K562 (cell line): ENCODE measurements at regions not wholly inside any gene's neighbourhood (a gene's known extent, or its start where the extent isn't known, plus 50 kb on each side); places are given as distances from the start of the nearest gene placed in this dataset.
A peak's percentile ranks its signal among the peaks of the same experiment; 100 is the strongest.

Source experiments
- ATAC-seq: fragments of 200-7000 bp; cut with Tn5 transposase; 3 replicates; pipeline ENCODE4 v1.9.1; 2020; ENCODE audit warnings: moderate library complexity
- BruUV-seq: library from RNA; stranded (reverse); fragments of 400-500 nt; replicated peaks from 2 replicates; lab custom pipeline; 2021; lab: Mats Ljungman, UMichigan
- CTCF ChIA-PET: fragments of 300-600 bp; formaldehyde crosslinking; extraction: SDS; loops from one replicate; lab custom pipeline; 2021; ENCODE audit warnings: low intra/inter-chr PET ratio; lab: Yijun Ruan, JAX
- POLR2A ChIA-PET: fragments of 300-600, 350-650 bp; sonication (Branson Sonifier 250); formaldehyde crosslinking; extraction: SDS; loops from one replicate; lab custom pipeline; 2021; ENCODE audit warnings: antibody characterized with exemption, inconsistent platforms; lab: Yijun Ruan, JAX
- DNase-seq, 4 experiments: peaks; one replicate each; pipeline versions ENCODE4 v3.0.0 to v3.0.0-alpha.2; 2011 to 2018; ENCODE audit warnings: low spot score in 3 of 4, mixed read lengths in 3 of 4; ENCODE audit errors: extremely low read depth in 1 of 4
- FAIRE-seq: peaks from 2 replicates; lab custom pipeline; 2011; peaks lifted over from hg19 to GRCh38; lab: Jason Lieb, UNC
- H2AFZ ChIP-seq: 2 replicates; pipeline ENCODE4 v1.6.0; 2011; ENCODE audit warnings: low read depth, low read length, control low read depth, inconsistent platforms
- H3K27ac ChIP-seq: fragments of 200-600 bp; 3 replicates; pipeline ENCODE4 v1.8.0; 2011; ENCODE audit warnings: low read depth, mild to moderate bottlenecking, control low read depth, inconsistent platforms, low read length, moderate library complexity, mixed read lengths; ENCODE audit errors: extremely low read depth
- H3K27me3 ChIP-seq, 2 experiments: fragments of 300-600 bp in 1 of 2; 2 replicates in 1 of 2; 3 replicates in 1 of 2; pipeline versions ENCODE4 v1.6.0 to v1.8.0; 2011; ENCODE audit warnings: inconsistent platforms in 2 of 2, low read length in 2 of 2, mild to moderate bottlenecking in 1 of 2, mixed read lengths in 1 of 2, moderate library complexity in 1 of 2; ENCODE audit not compliant: control insufficient read depth in 2 of 2, insufficient read depth in 2 of 2
- H3K36me3 ChIP-seq: fragments of 300-600 bp; 3 replicates; pipeline ENCODE4 v1.8.0; 2011; ENCODE audit warnings: mild to moderate bottlenecking, low read length, inconsistent platforms; ENCODE audit not compliant: control insufficient read depth, insufficient read depth
- H3K4me1 ChIP-seq, 2 experiments: fragments of 200-600 bp in 1 of 2; replicated peaks in 1 of 2; 2 replicates in 1 of 2; 3 replicates in 1 of 2; pipeline versions ENCODE4 v1.5.1 to v1.8.0; 2011; ENCODE audit warnings: inconsistent platforms in 2 of 2, low read length in 2 of 2, mild to moderate bottlenecking in 1 of 2, mixed read lengths in 1 of 2, moderate library complexity in 1 of 2; ENCODE audit not compliant: control insufficient read depth in 2 of 2, insufficient read depth in 2 of 2
- H3K4me2 ChIP-seq: 2 replicates; pipeline ENCODE4 v1.6.1; 2011; ENCODE audit warnings: low read length, control low read depth, inconsistent platforms, mixed read lengths; ENCODE audit not compliant: insufficient read depth
- H3K4me3 ChIP-seq: fragments of 200-600 bp; sonication (generic), shearing (Covaris generic); 2 replicates; pipeline ENCODE4 v1.5.1; 2016; ENCODE audit warnings: control low read depth, inconsistent platforms
- H3K79me2 ChIP-seq: fragments of 200-600 bp; 3 replicates; pipeline ENCODE4 v1.8.0; 2011; ENCODE audit warnings: low read length, inconsistent platforms; ENCODE audit not compliant: control insufficient read depth, insufficient read depth
- H3K9ac ChIP-seq, 2 experiments: 2 replicates each; pipeline versions ENCODE4 v1.6.0 to v1.6.1; 2011; ENCODE audit warnings: low read depth in 2 of 2, low read length in 2 of 2, control low read depth in 1 of 2, inconsistent platforms in 1 of 2, mild to moderate bottlenecking in 1 of 2, mixed read lengths in 1 of 2; ENCODE audit not compliant: insufficient read depth in 1 of 2
- H3K9me1 ChIP-seq: one replicate; pipeline ENCODE4 v1.6.0; 2011; ENCODE audit warnings: inconsistent platforms, mild to moderate bottlenecking, low read length, moderate library complexity; ENCODE audit not compliant: control insufficient read depth, insufficient read depth
- H3K9me3 ChIP-seq: replicated peaks from 2 replicates; pipeline ENCODE4 v1.5.1; 2011; ENCODE audit warnings: low read depth, low read length, inconsistent platforms; ENCODE audit not compliant: control insufficient read depth, insufficient read depth
- H4K20me1 ChIP-seq: replicated peaks from 2 replicates; pipeline ENCODE4 v1.6.1; 2011; ENCODE audit warnings: low read length, inconsistent platforms, mixed read lengths; ENCODE audit not compliant: control insufficient read depth, insufficient read depth
- IRF1 ChIP-seq: sonication (generic); formaldehyde crosslinking; IDR thresholded peaks from 2 replicates; pipeline ENCODE4 v1.8.0; 2022; ENCODE audit warnings: missing genetic modification reagents, mild to moderate bottlenecking, borderline replicate concordance
- MEIS2 ChIP-seq: fragments of 450-650 bp; IDR thresholded peaks from 2 replicates; pipeline ENCODE4 v1.6.1; 2014; ENCODE audit warnings: mild to moderate bottlenecking; ENCODE audit not compliant: partially characterized antibody
- PKNOX1 ChIP-seq: fragments of 450-650 bp; IDR thresholded peaks from 2 replicates; pipeline ENCODE4 v1.6.1; 2016
- STAT6 ChIP-seq: sonication (generic); formaldehyde crosslinking; IDR thresholded peaks from 2 replicates; pipeline ENCODE4 v1.8.1; 2023; ENCODE audit warnings: mild to moderate bottlenecking, missing genetic modification reagents
- ZBTB17 ChIP-seq: fragments of 450-650 bp; formaldehyde crosslinking; IDR thresholded peaks from 2 replicates; pipeline ENCODE4 v1.4.0; 2020; ENCODE audit warnings: mild to moderate bottlenecking
- ZBTB7A ChIP-seq: IDR thresholded peaks from 2 replicates; pipeline ENCODE4 v1.6.1; 2011; ENCODE audit warnings: low read depth, mild to moderate bottlenecking, low read length, moderate library complexity, borderline replicate concordance; ENCODE audit not compliant: control insufficient read depth
- WGBS: fragments of 100-300 bp; shearing (Covaris generic); methylation state at CpG from one replicate; pipeline ENCODE4 v1.1.6; 2016; ENCODE audit warnings: low coverage, mixed read lengths; ENCODE audit not compliant: insufficient coverage; ENCODE audit errors: missing lambda C conversion rate; 5-methylcytosine and 5-hydroxymethylcytosine counted together
- in situ Hi-C: fragments of 300-500 bp; cut with MboI; formaldehyde crosslinking; loops from 4 replicates; pipeline ENCODE4 v1.15.0; 2018; ENCODE audit warnings: inconsistent platforms, mixed read lengths
- intact Hi-C: fragments of 100-400 bp; cut with micrococcal nuclease; formaldehyde crosslinking; loops from 2 replicates; pipeline ENCODE4 v1.14.2; 2022

GRCh38 chr19:5282901-5283300 lies 57.7 kb downstream of the PTPRS start (continued):
- no peak for TF ChIP-seq STAT6 (CRISPR knock-in tag)
- no peak for TF ChIP-seq MEIS2
- TF ChIP-seq ZBTB17 (CRISPR knock-in tag) = no peak
- TF ChIP-seq IRF1 (CRISPR knock-in tag) = no peak

- Histone ChIP-seq H3K4me1 (no peaks in the 10 kb centered on the region; a peak in 1 of 5 replicates), H2AFZ (no peak overlapping the region), H3K27me3 (no peaks in the 10 kb centered on the region), H3K4me2 (no peak overlapping the region)
- in situ Hi-C loops = no loop called here
- no peak for FAIRE-seq
- POLR2A ChIA-PET = interaction anchor here (0.6 to 2.7 kb wide), 5 partner anchors 11 to 61 kb away, joined by 3 to 15 read pairs (median 3); no protein-coding TSS in a partner anchor
- TF ChIP-seq PKNOX1 (no peak), ZBTB7A (no peak)
- TF ChIP-seq, all 486 proteins: peak for 0
- ATAC-seq (no peak), DNase-seq (no peak)
- Histone ChIP-seq H3K4me3 (no peak overlapping the region), H3K9me1 (no peaks in the 10 kb centered on the region), H3K9ac (peak overlapping the region in 1 of 2 experiments; percentile 35; a peak in 1 of 4 replicates), H3K9me3 (no peaks in the 10 kb centered on the region), H4K20me1 (no peaks in the 10 kb centered on the region), H3K36me3 (peaks cover 11% of the 10 kb centered on the region; the same call in 2 of the 3 replicates), H3K27ac (no peak overlapping the region), H3K79me2 (no peaks in the 10 kb centered on the region)
- no TSS peak for BruUV-seq
- intact Hi-C loops = no loop called here
- CTCF ChIA-PET = no interaction called here
- WGBS = 86% methylated on average over 6 of the region's 8 CpGs
Observed at GRCh38 chr19:5281588-5281987, 59.0 kb downstream of the PTPRS start.
